Left ventricle myocardium inferior (tissue), 1 donor: ENCODE measurements at regions not wholly inside any gene's neighbourhood (a gene's known extent, or its start where the extent isn't known, plus 50 kb on each side); places are given as distances from the start of the nearest gene placed in this dataset.

Experiments used
- DNase-seq: peaks from one replicate; pipeline ENCODE4 v3.0.0-alpha.2; 2020
- H3K27ac ChIP-seq: fragments of 200-600 bp; replicated peaks from 2 replicates; pipeline ENCODE4 v1.8.0; 2021
- H3K27me3 ChIP-seq: fragments of 200-600 bp; 2 replicates; pipeline ENCODE4 v1.8.0; 2021; ENCODE audit warnings: low read depth
- H3K36me3 ChIP-seq: fragments of 200-600 bp; 2 replicates; pipeline ENCODE4 v1.8.0; 2021
- H3K4me1 ChIP-seq: fragments of 200-600 bp; 2 replicates; pipeline ENCODE4 v1.8.0; 2021
- H3K4me3 ChIP-seq: fragments of 200-600 bp; 2 replicates; pipeline ENCODE4 v1.8.0; 2021; ENCODE audit warnings: mild to moderate bottlenecking, moderate library complexity
- H3K9me3 ChIP-seq: fragments of 200-600 bp; replicated peaks from 2 replicates; pipeline ENCODE4 v1.8.0; 2021
- CTCF ChIP-seq: fragments of 200-600 bp; IDR thresholded peaks from 2 replicates; pipeline ENCODE4 v1.8.0; 2021; ENCODE audit warnings: antibody characterized with exemption, mild to moderate bottlenecking, borderline replicate concordance
- intact Hi-C: fragments of 100-400 bp; cut with micrococcal nuclease; formaldehyde crosslinking; loops from one replicate; pipeline ENCODE4 v1.11.0; 2022
- donor health status: DM: no; HTN: yes; CAD: no; lungs with severe emphysema.

GRCh38 chr11:33478111-33478573 is 221.0 kb downstream of the HIPK3 start:
- no peak for TF ChIP-seq CTCF
- intact Hi-C loops: no loop called here
- Histone ChIP-seq H3K27ac (no peak overlapping the region), H3K4me1 (peaks cover 5% of the 10 kb centered on the region), H3K4me3 (no peak overlapping the region), H3K36me3 (no peaks in the 10 kb centered on the region), H3K27me3 (peaks cover 74% of the 10 kb centered on the region), H3K9me3 (no peaks in the 10 kb centered on the region)
- no peak for DNase-seq

- Histone ChIP-seq H3K27me3 (peaks cover 74% of the 10 kb centered on the region), H3K4me1 (peaks cover 5% of the 10 kb centered on the region), H3K36me3 (no peaks in the 10 kb centered on the region), H3K4me3 (no peak overlapping the region), H3K9me3 (no peaks in the 10 kb centered on the region), H3K27ac (no peak overlapping the region)
- TF ChIP-seq CTCF: no peak
- DNase-seq: no peak
- intact Hi-C loops: no loop called here
Measured at GRCh38 chr11:33476945-33477606, 219.9 kb downstream of the HIPK3 start.

- no peak for TF ChIP-seq CTCF
- Histone ChIP-seq H3K27me3 (peaks cover 80% of the 10 kb centered on the region), H3K4me3 (no peak overlapping the region), H3K4me1 (peaks cover 5% of the 10 kb centered on the region), H3K27ac (no peak overlapping the region), H3K36me3 (no peaks in the 10 kb centered on the region), H3K9me3 (no peaks in the 10 kb centered on the region)
- intact Hi-C loops: no loop called here
- no peak for DNase-seq
Measured at GRCh38 chr11:33475993-33476392, 218.8 kb downstream of the HIPK3 start.

- peaks cover 5% of the 10 kb centered on the region for H3K4me1 ChIP-seq
- H3K36me3 ChIP-seq: no peaks in the 10 kb centered on the region
- intact Hi-C loops: no loop called here
- no peak overlapping the region for H3K27ac ChIP-seq
- no peak for DNase-seq
- H3K9me3 ChIP-seq: peaks cover 5% of the 10 kb centered on the region
- peaks cover 86% of the 10 kb centered on the region for H3K27me3 ChIP-seq
- no peak for TF ChIP-seq CTCF
- no peak overlapping the region for H3K4me3 ChIP-seq
Measured at GRCh38 chr11:33474866-33475265, 217.7 kb downstream of the HIPK3 start.

- no peak overlapping the region for H3K27ac ChIP-seq
- peaks cover 70% of the 10 kb centered on the region for H3K27me3 ChIP-seq
- DNase-seq: no peak
- no peaks in the 10 kb centered on the region for H3K36me3 ChIP-seq
- peaks cover 5% of the 10 kb centered on the region for H3K4me1 ChIP-seq
- no peak for TF ChIP-seq CTCF
- peaks cover 6% of the 10 kb centered on the region for H3K9me3 ChIP-seq
- no peak overlapping the region for H3K4me3 ChIP-seq
- intact Hi-C loops: no loop called here
Measured at GRCh38 chr11:33471541-33471940, 214.4 kb downstream of the HIPK3 start.
